GM12873 (cell line): ENCODE measurements at regions not wholly inside any gene's neighbourhood (a gene's known extent, or its start where the extent isn't known, plus 50 kb on each side); places are given as distances from the start of the nearest gene placed in this dataset.

Source experiments
- TF ChIP-seq, protein P1 (sequence below): IDR thresholded peaks from 2 replicates; pipeline ENCODE4 v1.5.1; 2012; ENCODE audit warnings: low read depth, mild to moderate bottlenecking, moderate library complexity, low read length, control low read depth; ENCODE audit not compliant: insufficient read depth; ENCODE audit errors: missing control alignments

DNA sequence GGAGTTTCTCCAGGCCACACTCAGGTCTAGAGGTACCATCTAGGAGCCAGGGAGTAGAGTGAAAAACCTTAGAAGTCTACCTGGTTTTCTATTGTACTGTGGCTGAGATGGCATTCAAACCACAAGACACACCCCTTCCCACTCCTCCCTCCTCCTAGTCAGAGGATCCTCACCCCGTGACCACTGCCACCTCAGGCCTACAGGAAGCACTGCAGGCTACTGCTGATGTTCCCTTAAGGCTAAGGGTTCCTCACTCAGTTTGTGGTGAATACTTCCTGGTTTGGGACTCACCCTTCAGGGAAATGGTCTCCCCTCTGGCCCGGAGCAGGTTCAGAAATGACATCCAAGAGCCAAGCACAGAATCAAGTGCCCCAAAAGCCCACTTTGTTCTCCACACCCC lies 1293.9 kb downstream of the JRKL start:
- TF ChIP-seq, protein P1, sequence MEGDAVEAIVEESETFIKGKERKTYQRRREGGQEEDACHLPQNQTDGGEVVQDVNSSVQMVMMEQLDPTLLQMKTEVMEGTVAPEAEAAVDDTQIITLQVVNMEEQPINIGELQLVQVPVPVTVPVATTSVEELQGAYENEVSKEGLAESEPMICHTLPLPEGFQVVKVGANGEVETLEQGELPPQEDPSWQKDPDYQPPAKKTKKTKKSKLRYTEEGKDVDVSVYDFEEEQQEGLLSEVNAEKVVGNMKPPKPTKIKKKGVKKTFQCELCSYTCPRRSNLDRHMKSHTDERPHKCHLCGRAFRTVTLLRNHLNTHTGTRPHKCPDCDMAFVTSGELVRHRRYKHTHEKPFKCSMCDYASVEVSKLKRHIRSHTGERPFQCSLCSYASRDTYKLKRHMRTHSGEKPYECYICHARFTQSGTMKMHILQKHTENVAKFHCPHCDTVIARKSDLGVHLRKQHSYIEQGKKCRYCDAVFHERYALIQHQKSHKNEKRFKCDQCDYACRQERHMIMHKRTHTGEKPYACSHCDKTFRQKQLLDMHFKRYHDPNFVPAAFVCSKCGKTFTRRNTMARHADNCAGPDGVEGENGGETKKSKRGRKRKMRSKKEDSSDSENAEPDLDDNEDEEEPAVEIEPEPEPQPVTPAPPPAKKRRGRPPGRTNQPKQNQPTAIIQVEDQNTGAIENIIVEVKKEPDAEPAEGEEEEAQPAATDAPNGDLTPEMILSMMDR, result peak; percentile 14

DNA sequence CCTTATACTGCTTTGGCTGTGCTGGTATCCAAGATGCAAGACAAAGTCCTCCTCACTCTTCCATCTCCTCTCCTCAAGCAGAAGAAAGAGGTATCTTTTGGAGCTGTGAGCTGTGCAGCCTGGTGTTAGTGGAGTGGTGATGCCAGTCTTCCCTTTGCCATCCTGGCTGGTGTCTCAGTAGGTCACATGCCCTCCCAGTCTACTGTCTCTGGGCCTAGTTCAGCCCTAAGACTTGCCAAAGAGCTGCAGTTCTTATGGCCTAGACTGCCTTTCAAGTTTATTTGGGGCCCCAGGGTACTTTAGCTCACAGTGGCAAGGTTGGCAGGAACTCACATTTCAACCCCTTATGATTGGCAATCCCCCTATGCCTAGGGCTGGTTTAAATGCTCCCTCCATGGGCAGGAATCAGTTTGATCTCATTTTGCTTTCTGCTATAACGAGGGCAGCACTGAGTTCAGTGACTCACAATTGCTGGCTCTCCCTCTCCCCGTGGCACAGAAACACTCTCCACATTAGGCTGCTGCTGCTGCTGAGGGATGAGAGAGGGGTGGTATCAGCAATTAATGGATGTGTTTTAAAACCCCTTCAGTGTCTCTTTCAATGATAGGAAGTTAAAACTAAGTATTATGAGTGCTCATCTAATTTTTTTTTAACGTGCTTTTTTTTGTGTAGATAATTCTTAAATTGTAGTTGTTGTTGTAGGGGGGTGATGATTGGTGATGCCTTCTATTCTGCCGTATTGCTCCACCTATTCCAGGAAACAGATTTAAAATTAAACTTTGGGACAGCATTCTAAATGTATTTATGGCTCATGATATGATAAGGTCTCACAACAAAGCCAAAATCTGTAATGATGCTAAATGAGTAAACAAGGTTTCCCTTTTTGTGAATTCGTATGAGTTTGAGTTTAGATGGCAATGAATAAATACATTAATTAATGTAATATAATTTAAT lies 1295.0 kb downstream of the JRKL start:
- TF ChIP-seq, protein P1, result no peak

DNA sequence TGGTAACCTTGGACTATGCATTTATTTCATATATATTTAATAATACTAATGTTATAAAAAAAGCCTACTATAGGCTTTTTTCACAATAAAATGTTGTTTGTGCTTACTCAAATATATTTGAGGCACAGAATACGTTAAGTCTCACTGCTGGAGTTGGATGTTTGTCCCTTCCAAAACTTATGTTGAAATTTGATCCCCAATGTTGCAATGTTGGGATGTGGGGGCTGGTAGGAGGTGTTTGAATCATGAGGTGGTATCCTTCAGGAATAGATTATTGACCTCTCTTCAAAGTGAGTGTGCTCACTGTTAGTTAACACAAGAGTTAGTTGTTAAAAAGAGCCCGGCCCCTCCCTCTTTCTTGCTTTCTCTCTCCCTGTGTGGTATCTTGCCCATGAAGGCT lies 1295.9 kb downstream of the JRKL start:
- TF ChIP-seq, protein P1, result no peak

DNA sequence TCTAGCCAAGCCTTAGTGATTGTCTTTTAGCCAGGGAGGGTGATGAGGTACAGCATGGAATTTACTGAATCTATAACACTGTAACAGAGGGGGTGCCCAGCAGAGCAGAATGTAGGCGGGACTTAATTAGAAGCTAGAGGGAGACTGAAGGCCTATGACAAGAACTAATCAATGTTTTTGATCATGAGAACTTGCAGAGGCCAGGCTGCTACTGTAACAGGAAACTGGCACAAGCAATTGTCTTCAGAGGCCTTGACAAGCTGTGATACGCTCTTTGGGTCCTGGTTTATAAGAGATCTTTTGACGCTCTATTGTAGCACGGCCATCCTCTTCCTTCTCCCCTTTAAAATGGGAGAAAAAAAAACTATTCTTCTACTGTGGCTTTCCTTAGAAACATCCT lies 1297.3 kb downstream of the JRKL start:
- TF ChIP-seq, protein P1, result no peak

DNA sequence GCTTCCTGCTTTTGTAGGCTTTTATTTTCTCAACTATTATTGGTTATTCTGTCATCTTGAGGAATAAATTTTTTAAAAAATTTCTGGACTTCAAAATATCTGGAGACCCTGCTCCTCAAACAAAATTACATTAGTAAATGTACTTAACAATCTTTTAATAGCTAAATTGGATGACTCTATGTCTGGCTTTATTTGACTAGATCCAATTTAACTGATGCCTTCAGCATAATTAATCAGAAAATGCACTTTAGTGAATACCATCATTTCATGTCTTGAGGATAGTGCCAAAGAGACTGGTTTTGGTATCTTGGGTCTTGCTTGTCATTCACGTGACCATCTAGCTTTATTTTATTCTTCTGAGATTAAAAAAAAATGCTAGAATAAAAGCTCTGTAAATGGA lies 1301.2 kb downstream of the JRKL start:
- TF ChIP-seq, protein P1, result no peak

DNA sequence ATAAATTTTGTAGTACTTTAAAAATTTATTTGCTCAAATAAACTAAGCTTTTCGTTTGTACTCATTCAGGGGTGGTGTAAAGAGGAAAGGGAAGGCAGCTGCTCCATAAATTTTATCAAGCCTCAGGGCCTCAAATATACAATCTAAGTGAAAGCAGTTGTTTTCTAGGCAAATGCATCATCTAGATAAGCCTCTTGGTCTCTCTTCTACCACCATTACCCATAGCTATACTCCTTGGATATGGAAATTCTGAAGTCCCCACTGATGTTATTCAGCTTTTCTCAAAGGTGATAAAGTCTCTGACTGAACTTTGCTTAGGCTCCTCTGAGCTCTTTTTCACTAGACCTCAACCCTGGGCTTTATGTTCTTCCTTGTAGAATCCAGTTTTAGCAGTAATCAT lies 1313.1 kb downstream of the JRKL start:
- TF ChIP-seq, protein P1, result no peak

DNA sequence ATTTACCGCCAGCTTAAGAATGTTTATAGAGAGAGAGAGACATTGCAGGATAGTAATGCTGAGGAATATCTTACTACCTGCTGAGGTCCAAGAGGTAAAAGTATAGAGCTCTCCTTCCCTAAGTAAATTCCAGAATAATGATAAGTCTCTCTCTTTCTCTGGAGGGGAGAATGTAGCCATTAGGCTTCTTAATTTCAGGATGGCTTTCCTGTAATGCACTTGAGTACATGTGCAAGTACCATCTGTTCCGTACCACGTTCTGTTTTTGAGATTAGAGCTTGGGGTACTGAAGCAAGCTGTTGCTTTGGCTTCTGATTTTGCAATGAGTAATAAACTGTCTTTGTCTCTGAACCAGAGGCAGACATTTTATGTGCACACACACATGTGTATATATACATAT lies 1314.0 kb downstream of the JRKL start:
- TF ChIP-seq, protein P1, result no peak
